Endothelial cell of umbilical vein (primary cell): ENCODE measurements at regions not wholly inside any gene's neighbourhood (a gene's known extent, or its start where the extent isn't known, plus 50 kb on each side); places are given as distances from the start of the nearest gene placed in this dataset.

Source experiments
- BruUV-seq: library from RNA; stranded (reverse); fragments of 400-500 nt; replicated peaks from 2 replicates; lab custom pipeline; 2021; lab: Mats Ljungman, UMichigan
- CTCF ChIA-PET: fragments of 300-600, 350-600 bp; sonication (Branson Sonifier 250); formaldehyde crosslinking; loops from one replicate; lab custom pipeline; 2021; ENCODE audit warnings: antibody characterized with exemption, inconsistent platforms; lab: Charles Lee
- POLR2A ChIA-PET: fragments of 300-600, 350-600 bp; sonication (Branson Sonifier 250); formaldehyde crosslinking; loops from one replicate; lab custom pipeline; 2021; ENCODE audit warnings: antibody characterized with exemption, inconsistent platforms; lab: Charles Lee
- DNase-seq: peaks from one replicate; pipeline ENCODE4 v3.0.0-alpha.2; 2011; ENCODE audit warnings: low read depth, low spot score
- FAIRE-seq: peaks from 2 replicates; lab custom pipeline; 2011; peaks lifted over from hg19 to GRCh38; lab: Jason Lieb, UNC
- H2AFZ ChIP-seq: 2 replicates; pipeline ENCODE4 v1.6.0; 2012; ENCODE audit warnings: low read depth, low read length, control low read depth, inconsistent platforms
- H3K27ac ChIP-seq: 2 replicates; pipeline ENCODE4 v1.5.1; 2011; ENCODE audit warnings: low read depth, mild to moderate bottlenecking, control low read depth, low read length, moderate library complexity; ENCODE audit not compliant: insufficient read depth
- H3K27me3 ChIP-seq, 2 experiments: 2 replicates each; pipeline versions ENCODE4 v1.6.0 to v1.6.1; 2011; ENCODE audit warnings: low read length in 2 of 2, mixed read lengths in 1 of 2; ENCODE audit not compliant: control insufficient read depth in 2 of 2, insufficient read depth in 2 of 2
- H3K36me3 ChIP-seq, 2 experiments: 2 replicates in 1 of 2; 3 replicates in 1 of 2; pipeline ENCODE4 v1.5.1; 2011; ENCODE audit warnings: low read length in 2 of 2, mild to moderate bottlenecking in 1 of 2, moderate library complexity in 1 of 2; ENCODE audit not compliant: control insufficient read depth in 2 of 2, insufficient read depth in 2 of 2; ENCODE audit errors: extremely low read depth in 1 of 2
- H3K4me1 ChIP-seq: 3 replicates; pipeline ENCODE4 v1.5.1; 2011; ENCODE audit warnings: mild to moderate bottlenecking, low read length; ENCODE audit not compliant: control insufficient read depth, insufficient read depth; ENCODE audit errors: extremely low read depth
- H3K4me2 ChIP-seq: 2 replicates; pipeline ENCODE4 v1.6.1; 2011; ENCODE audit warnings: low read length, control low read depth, mixed read lengths; ENCODE audit not compliant: insufficient read depth
- H3K4me3 ChIP-seq, 3 experiments: fragments of 200-600 bp in 1 of 3; sonication (generic), shearing (Covaris generic) in 1 of 3; replicated peaks in 1 of 3; 2 replicates each; pipeline ENCODE4 v1.5.1; 2011 to 2016; ENCODE audit warnings: control low read depth in 3 of 3, low read length in 3 of 3, mild to moderate bottlenecking in 2 of 3, inconsistent platforms in 1 of 3, low read depth in 1 of 3, moderate library complexity in 1 of 3; ENCODE audit not compliant: insufficient read depth in 1 of 3
- H3K79me2 ChIP-seq: 2 replicates; pipeline ENCODE4 v1.6.0; 2012; ENCODE audit warnings: low read length, inconsistent platforms; ENCODE audit not compliant: control insufficient read depth, insufficient read depth
- H3K9ac ChIP-seq: replicated peaks from 2 replicates; pipeline ENCODE3; 2011; ENCODE audit warnings: low read length, control low read depth; ENCODE audit not compliant: insufficient read depth; ENCODE audit errors: extremely low read depth
- H3K9me1 ChIP-seq: replicated peaks from 3 replicates; pipeline ENCODE4 v1.6.0; 2011; ENCODE audit warnings: mild to moderate bottlenecking, low read length; ENCODE audit not compliant: control insufficient read depth, insufficient read depth; ENCODE audit errors: extremely low read depth
- H3K9me3 ChIP-seq: replicated peaks from 2 replicates; pipeline ENCODE4 v1.5.1; 2012; ENCODE audit warnings: low read length, inconsistent platforms; ENCODE audit not compliant: control insufficient read depth, insufficient read depth
- H4K20me1 ChIP-seq: replicated peaks from 2 replicates; pipeline ENCODE3; 2011; ENCODE audit warnings: mild to moderate bottlenecking, low read length; ENCODE audit not compliant: control insufficient read depth, insufficient read depth; ENCODE audit errors: extremely low read depth
- EZH2 ChIP-seq: IDR thresholded peaks from 2 replicates; pipeline ENCODE4 v1.6.1; 2012; ENCODE audit warnings: borderline replicate concordance, low read depth, mild to moderate bottlenecking, moderate library complexity, low read length, inconsistent platforms; ENCODE audit not compliant: severe bottlenecking
- FOS ChIP-seq: IDR thresholded peaks from 2 replicates; pipeline ENCODE4 v1.6.1; 2011; ENCODE audit warnings: mild to moderate bottlenecking, low read length, moderate library complexity, borderline replicate concordance; ENCODE audit not compliant: insufficient read depth
- GATA2 ChIP-seq: IDR thresholded peaks from 2 replicates; pipeline ENCODE4 v1.7.0; 2011; ENCODE audit warnings: low read depth, mild to moderate bottlenecking, moderate library complexity, mixed read lengths, low read length; ENCODE audit not compliant: insufficient read length, insufficient read depth
- JUN ChIP-seq: IDR thresholded peaks from 2 replicates; pipeline ENCODE4 v1.6.1; 2011; ENCODE audit warnings: borderline replicate concordance, low read depth; ENCODE audit not compliant: insufficient read length, insufficient read depth
- MYC ChIP-seq: IDR thresholded peaks from one replicate; pipeline ENCODE4 v1.6.1; 2011; ENCODE audit warnings: mild to moderate bottlenecking, low read depth, low read length
- POLR2A ChIP-seq: IDR thresholded peaks from 2 replicates; pipeline ENCODE4 v1.6.1; 2012; ENCODE audit warnings: low read depth, mild to moderate bottlenecking, control low read depth, low read length
- POLR2AphosphoS5 ChIP-seq: IDR thresholded peaks from 2 replicates; pipeline ENCODE4 v1.6.1; 2012; ENCODE audit warnings: low read depth, mild to moderate bottlenecking, control low read depth, low read length, moderate library complexity; ENCODE audit not compliant: insufficient read depth
- dilution Hi-C: fragments of 300-500 bp; cut with MboI; formaldehyde crosslinking; loops from one replicate; pipeline ENCODE4 v1.15.0; 2019; ENCODE audit warnings: low sequenced_read_pairs; ENCODE audit not compliant: extremely low pct_ligation_motif_present
- intact Hi-C: fragments of 100-400 bp; cut with micrococcal nuclease; formaldehyde crosslinking; loops from one replicate; pipeline ENCODE4 v1.10.0; 2022
- TF ChIP-seq, protein P1 (sequence below): IDR thresholded peaks from 2 replicates; pipeline ENCODE4 v1.6.1; 2011; ENCODE audit not compliant: insufficient read depth, insufficient read length
- TF ChIP-seq, protein P2 (sequence below), 2 donors: IDR thresholded peaks; 1 replicate in 1 of 2; 2 replicates in 1 of 2; pipeline ENCODE4 v1.5.1; 2011; ENCODE audit warnings: low read length in 2 of 2, mild to moderate bottlenecking in 2 of 2, moderate library complexity in 2 of 2, control low read depth in 1 of 2, inconsistent platforms in 1 of 2, low read depth in 1 of 2; ENCODE audit not compliant: insufficient read depth in 1 of 2; ENCODE audit errors: extremely low read depth in 1 of 2

DNA sequence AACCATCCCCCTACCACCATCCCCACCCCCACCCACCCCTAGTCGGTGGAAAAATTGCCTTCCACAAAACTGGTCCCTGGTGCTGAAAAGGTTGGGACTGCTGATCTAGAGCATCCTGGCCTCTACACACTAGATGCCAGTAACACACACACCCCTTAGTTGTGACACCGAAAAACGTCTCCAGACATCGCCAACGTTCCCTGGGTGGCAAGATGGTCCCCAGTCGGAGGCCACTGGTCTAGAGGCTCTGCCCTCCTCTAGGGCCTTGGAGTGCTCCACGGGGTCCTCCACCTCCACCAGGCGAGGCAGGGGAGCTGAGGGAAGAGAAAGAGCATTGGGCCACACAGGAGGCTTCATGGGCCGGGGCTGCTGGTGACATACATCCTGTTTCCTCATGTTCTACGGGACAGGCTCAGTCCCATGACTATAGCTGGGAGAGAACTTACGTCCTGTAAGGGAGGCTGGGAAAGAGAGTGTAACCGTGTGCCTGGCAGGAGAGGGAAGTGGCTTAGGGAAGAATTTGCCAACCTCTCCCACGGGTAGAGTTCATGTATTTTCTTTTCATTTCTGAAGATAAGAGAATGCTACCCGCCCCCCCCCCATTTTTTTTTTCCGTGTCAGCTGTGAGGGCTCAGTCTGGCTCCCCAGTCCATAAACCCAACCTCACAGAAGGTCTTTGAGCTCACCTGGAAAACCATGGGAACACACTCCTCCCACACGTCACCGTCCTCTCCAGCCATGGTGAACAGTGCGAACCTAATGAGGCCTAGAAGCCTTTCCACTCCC, 132.7 kb upstream of the MYCN start:
- TF ChIP-seq FOS: no peak
- TF ChIP-seq, protein P1, sequence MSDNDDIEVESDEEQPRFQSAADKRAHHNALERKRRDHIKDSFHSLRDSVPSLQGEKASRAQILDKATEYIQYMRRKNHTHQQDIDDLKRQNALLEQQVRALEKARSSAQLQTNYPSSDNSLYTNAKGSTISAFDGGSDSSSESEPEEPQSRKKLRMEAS: no peak
- TF ChIP-seq, protein P2, sequence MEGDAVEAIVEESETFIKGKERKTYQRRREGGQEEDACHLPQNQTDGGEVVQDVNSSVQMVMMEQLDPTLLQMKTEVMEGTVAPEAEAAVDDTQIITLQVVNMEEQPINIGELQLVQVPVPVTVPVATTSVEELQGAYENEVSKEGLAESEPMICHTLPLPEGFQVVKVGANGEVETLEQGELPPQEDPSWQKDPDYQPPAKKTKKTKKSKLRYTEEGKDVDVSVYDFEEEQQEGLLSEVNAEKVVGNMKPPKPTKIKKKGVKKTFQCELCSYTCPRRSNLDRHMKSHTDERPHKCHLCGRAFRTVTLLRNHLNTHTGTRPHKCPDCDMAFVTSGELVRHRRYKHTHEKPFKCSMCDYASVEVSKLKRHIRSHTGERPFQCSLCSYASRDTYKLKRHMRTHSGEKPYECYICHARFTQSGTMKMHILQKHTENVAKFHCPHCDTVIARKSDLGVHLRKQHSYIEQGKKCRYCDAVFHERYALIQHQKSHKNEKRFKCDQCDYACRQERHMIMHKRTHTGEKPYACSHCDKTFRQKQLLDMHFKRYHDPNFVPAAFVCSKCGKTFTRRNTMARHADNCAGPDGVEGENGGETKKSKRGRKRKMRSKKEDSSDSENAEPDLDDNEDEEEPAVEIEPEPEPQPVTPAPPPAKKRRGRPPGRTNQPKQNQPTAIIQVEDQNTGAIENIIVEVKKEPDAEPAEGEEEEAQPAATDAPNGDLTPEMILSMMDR (IDR thresholded peaks at IDR 0.05; ENCODE audit: extremely low read depth in 1 of 2, insufficient read depth in 1 of 2, low read depth in 1 of 2, low read length in 2 of 2): no peak
- TF ChIP-seq GATA2: no peak
- no peak for TF ChIP-seq EZH2
- TF ChIP-seq MYC: no peak
- TF ChIP-seq JUN: no peak
- TF ChIP-seq POLR2AphosphoS5: no peak
- TF ChIP-seq POLR2A: no peak
- Histone ChIP-seq H2AFZ (no peak overlapping the region), H3K9ac (no peak overlapping the region), H3K79me2 (no peaks in the 10 kb centered on the region), H4K20me1 (no peaks in the 10 kb centered on the region), H3K4me1 (no peaks in the 10 kb centered on the region), H3K9me3 (no peaks in the 10 kb centered on the region), H3K27ac (no peak overlapping the region), H3K9me1 (no peaks in the 10 kb centered on the region), H3K4me3 (no peak overlapping the region), H3K4me2 (no peak overlapping the region), H3K36me3 (no peaks in the 10 kb centered on the region), H3K27me3 (peaks cover 0 to 1% of the 10 kb centered on the region in 2 experiments)
- no peak for FAIRE-seq
- BruUV-seq: no TSS peak
- dilution Hi-C loops (no loop called here), intact Hi-C loops (no loop called here)
- POLR2A ChIA-PET: no interaction called here
- CTCF ChIA-PET: no interaction called here
- no peak for DNase-seq
